HepG2 (cell line): ENCODE measurements at regions not wholly inside any gene's neighbourhood (a gene's known extent, or its start where the extent isn't known, plus 50 kb on each side); places are given as distances from the start of the nearest gene placed in this dataset.

ENCODE experiments used
- ATAC-seq: fragments of 200-7000 bp; cut with Tn5 transposase; 3 replicates; pipeline ENCODE4 v1.9.1; 2020; ENCODE audit warnings: mild to moderate bottlenecking, moderate library complexity
- BruUV-seq: library from RNA; stranded (reverse); fragments of 400-500 nt; replicated peaks from 2 replicates; lab custom pipeline; 2021; lab: Mats Ljungman, UMichigan
- CTCF ChIA-PET: fragments of 300-600 bp; formaldehyde crosslinking; extraction: SDS; loops from one replicate; lab custom pipeline; 2021; ENCODE audit warnings: low total read pairs, inconsistent platforms, low intra/inter-chr PET ratio; lab: Yijun Ruan, JAX
- POLR2A ChIA-PET: fragments of 350-600 bp; sonication (Branson Sonifier 250); formaldehyde crosslinking; loops from one replicate; lab custom pipeline; 2020; ENCODE audit warnings: antibody characterized with exemption, inconsistent platforms; lab: Yijun Ruan, JAX
- DNase-seq: peaks from one replicate; pipeline ENCODE4 v3.0.0-alpha.2; 2015; ENCODE audit warnings: low spot score
- FAIRE-seq: peaks from 3 replicates; lab custom pipeline; 2011; peaks lifted over from hg19 to GRCh38; lab: Jason Lieb, UNC
- H2AFZ ChIP-seq: one replicate; pipeline ENCODE4 v1.6.1; 2011; ENCODE audit warnings: low read length, inconsistent platforms
- H3K27ac ChIP-seq: fragments of 300-600 bp; 3 replicates; pipeline ENCODE4 v1.8.0; 2011; ENCODE audit warnings: mixed run types, mild to moderate bottlenecking, mixed read lengths, low read length, inconsistent platforms; ENCODE audit not compliant: insufficient read depth; ENCODE audit errors: extremely low read length
- H3K27me3 ChIP-seq, 2 experiments: fragments of 200-600 bp in 1 of 2; 2 replicates in 1 of 2; 3 replicates in 1 of 2; pipeline versions ENCODE4 v1.6.0 to v1.8.0; 2011; ENCODE audit warnings: low read length in 2 of 2, mild to moderate bottlenecking in 2 of 2, moderate library complexity in 2 of 2, inconsistent platforms in 1 of 2; ENCODE audit not compliant: insufficient read depth in 2 of 2, control insufficient read depth in 1 of 2
- H3K36me3 ChIP-seq, 2 experiments: fragments of 200-600 bp in 1 of 2; replicated peaks in 1 of 2; 2 replicates in 1 of 2; 3 replicates in 1 of 2; pipeline versions ENCODE4 v1.5.1 to v1.8.0; 2011; ENCODE audit warnings: low read length in 2 of 2, inconsistent platforms in 1 of 2; ENCODE audit not compliant: insufficient read depth in 2 of 2, control insufficient read depth in 1 of 2
- H3K4me1 ChIP-seq: 2 replicates; pipeline ENCODE4 v1.5.1; 2012; ENCODE audit warnings: low read length, inconsistent platforms; ENCODE audit not compliant: insufficient read depth
- H3K4me2 ChIP-seq: 2 replicates; pipeline ENCODE4 v1.6.0; 2011; ENCODE audit warnings: low read depth, low read length, inconsistent platforms
- H3K4me3 ChIP-seq, 3 experiments: fragments of 200-600 bp in 1 of 3; sonication (generic), shearing (Covaris generic) in 1 of 3; replicated peaks in 1 of 3; 2 replicates each; pipeline ENCODE4 v1.5.1; 2011 to 2016; ENCODE audit warnings: low read length in 3 of 3, inconsistent platforms in 2 of 3, low read depth in 2 of 3, mild to moderate bottlenecking in 2 of 3, control low read depth in 1 of 3, mixed read lengths in 1 of 3; ENCODE audit not compliant: insufficient read depth in 1 of 3
- H3K79me2 ChIP-seq: one replicate; pipeline ENCODE4 v1.6.1; 2011; ENCODE audit warnings: low read length, inconsistent platforms; ENCODE audit not compliant: insufficient read depth
- H3K9ac ChIP-seq: 2 replicates; pipeline ENCODE4 v1.6.0; 2011; ENCODE audit warnings: mild to moderate bottlenecking, low read depth, low read length, inconsistent platforms; ENCODE audit not compliant: insufficient read depth
- H3K9me3 ChIP-seq: 2 replicates; pipeline ENCODE4 v1.5.1; 2012; ENCODE audit warnings: mild to moderate bottlenecking, low read length
- H4K20me1 ChIP-seq: 2 replicates; pipeline ENCODE4 v1.6.0; 2011; ENCODE audit warnings: inconsistent platforms, mild to moderate bottlenecking, low read length, moderate library complexity; ENCODE audit not compliant: insufficient read depth
- KDM5A ChIP-seq: fragments of 200-600 bp; sonication (generic); IDR thresholded peaks from 2 replicates; pipeline ENCODE4 v1.7.0; 2018; ENCODE audit warnings: antibody characterized with exemption, mild to moderate bottlenecking, low read length, borderline replicate concordance
- ZNF253 ChIP-seq: sonication (generic); formaldehyde crosslinking; IDR thresholded peaks from 2 replicates; pipeline ENCODE4 v1.8.0; 2022; ENCODE audit warnings: mild to moderate bottlenecking, missing genetic modification reagents, borderline replicate concordance
- ZNF432 ChIP-seq: sonication (generic); formaldehyde crosslinking; IDR thresholded peaks from 2 replicates; pipeline ENCODE4 v1.5.0; 2020; ENCODE audit warnings: missing genetic modification reagents, mild to moderate bottlenecking, borderline replicate concordance
- ZNF703 ChIP-seq: sonication (generic); formaldehyde crosslinking; IDR thresholded peaks from 2 replicates; pipeline ENCODE4 v1.5.1; 2020; ENCODE audit warnings: missing genetic modification reagents, mild to moderate bottlenecking, moderate library complexity, borderline replicate concordance
- ZNF768 ChIP-seq: sonication (generic); formaldehyde crosslinking; IDR thresholded peaks from 2 replicates; pipeline ENCODE4 v1.4.0; 2020; ENCODE audit warnings: missing genetic modification reagents
- WGBS: methylation state at CpG from one replicate; pipeline ENCODE4 v1.1.6; 2017; ENCODE audit warnings: low lambda C conversion rate; 5-methylcytosine and 5-hydroxymethylcytosine counted together
- in situ Hi-C: cut with HindIII; loops from 2 replicates; pipeline ENCODE4 v1.10.0; 2017; ENCODE audit warnings: low pct_unique_long_range_greater_than_20kb; ENCODE audit not compliant: extremely low pct_ligation_motif_present
- intact Hi-C: fragments of 100-400 bp; cut with micrococcal nuclease; formaldehyde crosslinking; loops from one replicate; pipeline ENCODE4 v1.10.0; 2022; ENCODE audit not compliant: unreplicated experiment

DNA sequence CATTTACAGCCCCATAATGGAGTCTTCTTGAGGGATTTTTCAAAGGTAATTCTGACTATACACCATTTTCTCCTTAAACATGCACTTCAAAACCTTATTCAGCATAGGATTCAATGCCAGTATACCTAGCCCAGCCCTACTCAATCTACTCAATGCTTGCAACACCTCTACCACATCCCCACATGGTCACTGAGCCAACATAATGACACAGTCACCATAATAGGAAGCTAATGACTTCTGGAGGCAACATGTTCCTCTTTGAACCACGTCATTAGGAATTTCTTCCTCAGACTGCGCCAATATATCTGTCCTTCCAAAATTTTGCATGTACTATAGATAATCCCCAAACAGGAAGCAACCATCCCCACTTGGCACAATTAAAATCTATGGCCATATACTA is 153.9 kb upstream of the SETMAR start:
- WGBS = 37% methylated on average over 2 of the region's 2 CpGs
- H3K79me2 ChIP-seq = no peaks in the 10 kb centered on the region
- no peak overlapping the region for H3K27ac ChIP-seq
- no peak for TF ChIP-seq ZNF703 (CRISPR knock-in tag)
- TF ChIP-seq, all 625 proteins: peak for 0
- H3K36me3 ChIP-seq = no peaks in the 10 kb centered on the region
- intact Hi-C loops = no loop called here
- no peaks in the 10 kb centered on the region for H4K20me1 ChIP-seq
- in situ Hi-C loops = no loop called here
- FAIRE-seq = no peak
- H3K4me1 ChIP-seq = no peaks in the 10 kb centered on the region
- CTCF ChIA-PET = no interaction called here
- POLR2A ChIA-PET = no interaction called here
- BruUV-seq = no TSS peak
- H3K9ac ChIP-seq = no peak overlapping the region
- no peaks in the 10 kb centered on the region for H3K9me3 ChIP-seq
- DNase-seq = no peak
- H3K4me3 ChIP-seq = no peak overlapping the region
- H2AFZ ChIP-seq = no peak overlapping the region
- no peak for ATAC-seq
- H3K4me2 ChIP-seq = no peak overlapping the region
- no peaks in the 10 kb centered on the region for H3K27me3 ChIP-seq

DNA sequence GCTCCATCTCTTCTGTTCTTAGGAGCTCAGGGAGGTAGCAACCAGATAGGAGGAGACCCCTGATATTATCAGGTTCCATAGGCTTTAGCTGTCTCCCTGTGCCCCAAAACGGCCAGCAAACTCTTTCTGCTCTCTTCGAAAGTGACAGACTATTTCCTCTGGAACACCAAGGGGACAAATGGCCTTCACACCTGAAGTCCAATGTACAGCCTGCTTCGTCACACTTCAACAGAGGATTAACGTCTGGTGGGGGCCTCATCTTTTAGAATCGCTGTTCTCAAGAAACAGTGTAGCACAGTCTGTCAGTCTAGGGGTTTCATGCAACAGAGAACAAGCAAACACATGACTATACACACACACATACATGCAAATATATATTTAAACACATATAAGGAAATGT is 152.4 kb upstream of the SETMAR start:
- H3K36me3 ChIP-seq = no peaks in the 10 kb centered on the region
- CTCF ChIA-PET = no interaction called here
- H3K4me2 ChIP-seq = no peak overlapping the region
- no peaks in the 10 kb centered on the region for H3K9me3 ChIP-seq
- H3K4me3 ChIP-seq = no peak overlapping the region
- no peaks in the 10 kb centered on the region for H4K20me1 ChIP-seq
- DNase-seq (no peak), FAIRE-seq (no peak), ATAC-seq (no peak)
- H3K27ac ChIP-seq = no peak overlapping the region
- no peak overlapping the region for H3K9ac ChIP-seq
- 32% methylated on average over 5 of the region's 5 CpGs for WGBS
- intact Hi-C loops (no loop called here), in situ Hi-C loops (no loop called here)
- no peak overlapping the region for H2AFZ ChIP-seq
- POLR2A ChIA-PET = no interaction called here
- H3K79me2 ChIP-seq = no peaks in the 10 kb centered on the region
- no peak for TF ChIP-seq KDM5A
- TF ChIP-seq ZNF768 = no peak
- no peak for TF ChIP-seq ZNF432 (CRISPR knock-in tag)
- no peak for TF ChIP-seq ZNF253 (CRISPR knock-in tag)
- no peaks in the 10 kb centered on the region for H3K27me3 ChIP-seq
- no TSS peak for BruUV-seq
- no peaks in the 10 kb centered on the region for H3K4me1 ChIP-seq
